ENCODE measurements at regions not wholly inside any gene's neighbourhood (a gene's known extent, or its start where the extent isn't known, plus 50 kb on each side); places are given as distances from the start of the nearest gene placed in this dataset.
"Not testable (repeated sequence)": the region's sequence is repeated elsewhere in the genome, so short reads cannot be mapped to it uniquely, and the experiment has no call there.

DNA sequence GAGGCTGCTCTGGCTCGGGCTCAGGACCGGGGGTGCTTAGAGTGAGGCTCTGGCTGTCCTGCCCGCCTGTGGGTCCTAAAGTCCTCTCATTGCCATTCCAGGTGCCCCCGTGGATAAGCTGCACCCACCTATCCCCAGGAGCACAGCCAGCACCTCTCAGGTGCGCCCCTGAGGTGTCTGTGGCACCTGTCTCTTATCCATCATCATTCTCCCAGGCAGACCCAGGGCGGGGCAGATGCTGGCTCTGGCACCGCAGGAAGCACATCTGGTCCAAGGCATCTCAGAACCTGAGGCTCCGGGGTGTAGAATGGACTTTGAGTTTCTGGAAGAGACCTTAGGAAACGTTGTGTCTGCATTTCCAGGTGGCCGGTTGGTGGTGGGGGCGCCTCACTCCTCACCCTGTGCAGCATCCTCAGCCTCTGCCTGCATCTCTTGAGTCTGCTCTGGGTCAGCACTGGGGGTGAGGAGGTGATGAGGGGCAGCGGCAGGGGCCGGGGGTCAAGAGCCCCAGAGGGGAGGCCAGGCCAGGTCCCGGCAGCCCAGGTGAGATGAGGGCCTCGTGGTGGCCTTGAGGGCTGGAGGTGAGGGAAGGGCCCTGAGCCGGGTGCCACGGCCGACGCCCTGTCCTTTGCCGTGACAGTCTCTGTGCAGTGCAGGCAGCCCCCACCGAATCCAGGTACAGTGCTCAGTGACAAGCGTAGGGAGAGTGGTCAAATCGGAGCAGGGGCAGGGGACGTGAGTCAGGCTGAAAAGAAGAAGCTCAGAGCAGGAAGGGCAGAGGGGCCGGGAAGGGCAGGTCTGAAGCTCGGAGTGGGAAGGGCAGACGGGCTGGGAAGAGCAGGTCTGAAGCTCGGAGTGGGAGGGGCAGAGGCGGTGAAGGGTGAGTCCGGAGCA, 173.5 kb downstream of the NPIPB11 start:
- no peak for DNase-seq

DNA sequence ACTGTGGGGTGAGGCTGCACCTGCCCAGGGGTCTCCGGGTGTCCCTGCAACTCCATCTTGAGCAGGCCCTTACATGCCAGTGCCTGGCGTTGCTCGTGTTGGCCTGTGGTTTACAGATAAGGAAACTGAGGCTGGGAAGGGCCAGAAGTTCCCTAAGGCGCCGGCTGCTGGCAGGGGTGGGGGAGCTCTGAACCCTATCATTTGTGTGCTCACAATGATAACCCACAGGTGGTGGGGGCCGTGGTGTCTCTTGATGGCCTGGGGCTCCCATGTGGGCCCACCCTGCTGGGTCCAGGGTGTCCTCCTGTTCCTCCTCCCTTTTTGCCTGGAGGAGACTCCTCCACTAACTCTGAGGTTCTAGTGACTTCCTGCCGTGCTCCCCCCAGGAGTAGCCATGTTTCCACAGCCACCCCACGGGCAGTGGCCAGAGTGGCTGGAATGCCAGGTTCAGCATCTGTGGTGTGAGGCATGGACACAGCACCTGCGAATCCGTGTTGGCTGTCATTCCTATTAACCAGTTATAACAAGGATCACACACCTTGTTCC, 174.3 kb downstream of the NPIPB11 start:
- not testable (repeated sequence) for DNase-seq

DNA sequence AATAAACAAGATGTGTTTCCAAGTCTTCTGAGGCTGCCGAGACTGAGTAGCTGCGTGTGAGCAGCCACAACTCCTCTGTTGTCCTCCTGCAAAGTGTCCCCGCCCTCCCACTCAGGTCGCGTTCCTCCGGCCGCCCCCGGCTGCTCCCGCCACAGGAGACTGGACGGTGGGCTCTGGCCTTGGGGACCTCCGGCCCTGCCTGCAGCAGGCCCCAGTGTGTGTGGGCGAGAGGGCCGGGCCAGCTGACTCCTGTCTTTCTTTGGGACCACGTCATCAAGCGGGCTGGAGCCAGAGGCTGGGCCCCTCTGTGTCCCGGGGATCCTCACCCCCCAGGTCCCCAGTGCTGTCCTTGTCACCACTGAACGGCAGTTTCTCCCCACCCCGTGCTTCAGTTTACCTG, 175.3 kb downstream of the NPIPB11 start:
- DNase-seq: no peak

DNA sequence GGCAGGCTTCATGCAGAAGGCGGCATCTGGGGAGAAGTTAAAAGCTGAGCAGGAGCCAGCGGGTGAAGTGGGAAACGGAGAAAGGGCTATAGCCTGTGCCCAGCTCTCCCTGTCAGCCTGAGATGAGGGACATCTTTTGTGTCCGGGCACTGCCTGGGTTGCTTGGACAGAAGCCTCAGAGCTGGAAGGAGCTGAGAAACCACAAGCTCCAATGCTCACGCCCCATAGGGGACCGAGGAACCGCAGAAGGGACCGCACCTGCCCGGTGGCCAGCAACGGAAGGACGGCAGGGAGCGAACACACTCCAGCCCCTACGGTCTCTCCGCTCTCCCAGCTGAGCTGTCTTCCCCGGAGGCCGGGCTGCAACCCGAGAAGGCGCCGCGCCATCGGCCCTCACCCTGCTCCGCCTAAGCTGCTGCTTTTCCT, 175.8 kb downstream of the NPIPB11 start:
- no peak for DNase-seq

DNA sequence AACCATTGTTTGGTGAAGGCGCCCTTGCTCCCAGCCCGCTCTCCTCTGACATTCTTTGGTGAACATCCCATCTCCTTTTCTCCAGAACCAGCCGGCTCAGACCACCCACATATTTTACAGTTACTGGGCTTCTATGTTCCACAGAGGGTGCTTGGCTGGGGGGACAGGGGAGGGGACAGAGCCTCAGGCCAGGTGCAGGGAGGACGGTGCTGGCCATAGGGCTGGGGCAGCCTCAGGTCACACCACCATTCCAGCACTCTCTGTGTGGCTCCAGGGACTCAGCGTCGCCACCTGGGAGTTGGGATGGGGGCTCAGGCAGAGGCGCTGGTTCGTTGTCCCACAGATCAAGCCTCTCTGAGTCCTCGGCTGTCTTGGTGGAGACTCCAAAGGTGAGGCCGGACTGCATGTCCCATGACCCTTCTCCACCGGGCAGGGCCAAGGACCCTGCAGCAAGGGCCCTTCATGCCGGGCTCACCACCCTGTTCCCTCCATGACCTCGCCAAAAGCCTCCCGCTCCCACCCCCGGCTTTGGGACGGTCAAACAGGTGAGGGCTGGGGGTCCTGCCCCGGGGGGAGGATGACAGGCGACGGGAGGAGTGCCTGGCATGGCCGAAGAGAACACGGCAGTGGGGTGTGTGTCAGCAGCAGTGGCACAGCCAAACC, 176.4 kb downstream of the NPIPB11 start:
- not testable (repeated sequence) for DNase-seq

DNA sequence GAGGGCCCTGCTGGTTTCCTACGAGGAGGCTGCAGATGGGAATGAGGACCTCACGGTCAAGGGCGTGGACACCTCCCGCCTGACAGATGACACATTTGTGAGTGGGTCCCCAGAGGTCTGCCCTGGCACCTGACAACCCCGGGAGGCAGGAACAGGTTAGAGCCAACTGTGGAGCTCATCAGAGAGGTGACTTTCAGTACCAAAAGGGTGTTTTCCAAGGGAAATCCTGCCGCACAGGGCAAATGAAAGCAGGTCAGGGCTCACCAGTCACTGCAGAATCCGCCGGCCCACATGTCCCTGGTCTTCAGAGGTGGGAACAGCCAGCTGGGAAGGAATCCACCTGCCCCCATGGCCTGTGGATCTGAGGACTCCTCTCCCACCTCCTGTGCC, 176.9 kb downstream of the NPIPB11 start:
- not testable (repeated sequence) for DNase-seq

DNA sequence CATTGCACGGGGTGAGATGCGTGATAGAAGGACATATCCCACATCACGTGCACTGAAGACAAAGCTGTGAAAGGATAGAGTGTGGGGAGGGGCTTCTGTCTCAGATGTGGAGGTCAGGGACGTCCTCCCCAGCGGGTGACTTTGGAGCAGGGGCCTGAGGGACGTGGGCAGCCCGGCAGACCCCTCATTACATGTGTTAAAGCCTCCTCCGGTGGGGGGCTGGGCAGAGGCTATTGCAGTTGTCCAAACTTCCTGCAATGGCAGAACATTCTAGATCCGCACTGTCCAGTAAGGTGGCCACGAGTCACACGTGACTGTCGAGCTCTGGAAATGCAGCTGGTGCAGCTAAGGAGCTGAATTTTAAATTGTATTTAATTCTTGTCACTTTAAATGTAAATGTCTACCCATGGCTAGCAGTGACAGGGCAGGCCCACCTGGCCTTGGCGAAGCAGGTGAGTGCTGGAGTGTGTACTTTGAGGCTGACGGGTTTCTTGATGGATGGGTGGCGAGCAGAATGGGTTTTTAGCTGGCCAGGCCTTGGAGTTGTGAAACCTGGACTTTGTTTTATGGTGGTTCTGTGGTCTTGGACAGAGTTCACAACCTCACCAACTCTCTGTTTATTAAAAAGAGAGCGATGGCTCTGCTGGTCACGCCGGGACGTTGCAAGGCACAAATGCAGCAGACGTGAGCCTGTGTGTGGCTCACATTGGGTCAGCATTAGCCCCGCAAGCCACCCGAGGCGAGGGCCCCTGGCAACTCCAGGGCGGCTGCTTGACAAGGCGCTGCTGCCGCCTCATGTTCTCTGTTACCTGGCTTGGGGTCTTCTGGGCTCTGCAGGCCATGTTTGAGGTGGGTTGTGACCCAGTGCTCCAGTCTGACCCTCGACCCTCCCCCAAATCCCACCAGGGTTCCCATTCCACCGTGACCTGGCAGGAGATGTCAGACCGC, 177.6 kb downstream of the NPIPB11 start:
- not testable (repeated sequence) for DNase-seq

DNA sequence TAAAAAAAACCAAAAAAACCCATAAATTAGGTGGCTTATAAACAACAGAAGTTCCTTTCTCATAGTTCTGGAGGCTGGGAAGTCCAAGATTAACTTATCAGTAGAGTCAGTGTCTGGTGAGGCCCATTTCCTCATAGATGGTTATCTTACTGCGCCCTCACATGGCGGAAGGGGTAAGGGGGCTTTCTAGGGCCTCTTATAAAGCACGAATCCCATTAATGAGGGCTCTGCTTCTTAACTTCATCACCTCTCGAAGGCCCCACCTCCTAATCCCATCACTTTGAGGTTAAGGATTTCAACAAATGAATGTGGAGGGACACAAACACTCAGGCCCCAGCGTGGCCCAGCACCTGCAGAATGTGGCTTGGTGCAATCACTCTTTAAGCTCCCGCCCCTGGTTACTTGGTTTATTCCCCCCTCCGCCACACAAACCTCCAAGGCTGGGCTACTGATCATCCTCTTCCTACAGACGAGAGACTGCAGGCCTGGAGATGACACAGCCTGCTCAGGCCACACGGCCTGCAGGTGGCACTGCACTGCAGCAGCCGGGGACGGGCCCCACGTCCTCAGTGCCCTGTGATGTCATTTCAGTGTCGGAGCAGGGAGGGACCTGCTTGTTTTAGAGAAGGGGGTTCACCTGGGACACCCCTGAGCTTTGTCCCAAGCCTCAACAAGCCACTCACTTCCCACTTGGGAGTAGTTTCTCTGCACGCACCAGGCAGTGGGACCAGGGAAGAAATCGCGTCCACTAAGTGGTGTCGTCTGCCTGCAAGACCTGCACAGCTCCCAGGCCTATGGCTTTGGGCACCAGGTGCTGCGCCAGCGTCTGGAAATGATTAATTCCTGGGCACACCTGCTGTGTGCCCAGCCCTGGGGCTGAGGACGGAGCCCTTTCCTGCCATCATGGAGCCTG, 178.5 kb downstream of the NPIPB11 start:
- peak; percentile 70 for DNase-seq

DNA sequence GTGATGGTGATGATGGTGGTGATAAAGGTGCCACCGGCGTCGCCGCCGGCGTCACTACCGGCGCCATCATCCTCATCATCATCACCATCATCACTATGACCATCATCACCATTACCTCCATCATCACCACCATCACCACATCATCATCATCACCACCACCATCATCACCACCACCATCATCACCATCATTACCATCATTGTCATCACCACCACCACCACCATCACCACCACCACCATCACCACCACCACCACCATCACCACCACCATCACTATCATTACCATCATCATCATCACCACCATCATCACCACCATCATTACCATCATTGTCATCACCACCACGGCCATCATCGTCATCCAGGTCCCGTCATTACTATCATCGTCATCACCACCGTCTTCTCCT, 179.7 kb downstream of the NPIPB11 start:
- DNase-seq: no peak

DNA sequence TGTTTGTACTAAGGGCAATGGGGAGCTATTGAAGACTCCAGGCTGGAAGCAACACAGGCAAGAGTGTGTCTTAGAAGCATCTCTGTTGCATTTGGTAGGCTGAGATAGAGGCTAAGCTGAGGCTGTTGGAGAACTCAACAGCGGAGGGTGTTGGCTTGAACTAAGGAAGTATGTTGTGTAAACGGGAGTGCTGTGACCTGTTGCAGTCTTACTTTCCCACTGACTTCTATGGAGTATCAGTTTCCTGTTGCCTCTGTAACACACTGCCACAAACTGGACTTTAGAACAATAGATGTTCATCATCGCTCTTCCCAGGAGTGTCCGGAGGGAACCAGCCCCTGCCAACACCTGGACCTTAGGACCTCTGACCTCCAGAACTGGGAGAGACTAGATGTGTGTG, 181.8 kb downstream of the NPIPB11 start:
- peak; percentile 15 for DNase-seq

DNA sequence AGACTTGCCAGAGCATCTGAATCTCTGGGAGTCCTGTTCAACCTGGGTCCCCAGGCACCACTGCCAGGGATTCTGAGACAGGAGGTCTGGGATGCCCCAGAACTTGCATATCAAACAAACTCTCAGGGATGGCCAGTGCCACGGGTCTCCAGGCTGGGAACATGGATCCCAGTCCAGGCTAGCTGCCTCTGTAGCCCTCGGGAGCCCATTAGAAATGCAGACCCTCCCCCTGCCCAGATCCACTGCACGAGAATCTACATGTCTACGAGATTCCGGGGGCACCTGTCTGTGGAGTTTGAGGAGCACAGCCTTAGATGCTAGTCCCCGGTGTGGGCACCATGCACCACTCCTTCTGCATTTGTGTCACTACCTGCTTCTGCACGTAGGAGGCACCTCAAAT, 183.9 kb downstream of the NPIPB11 start:
- not testable (repeated sequence) for DNase-seq

DNA sequence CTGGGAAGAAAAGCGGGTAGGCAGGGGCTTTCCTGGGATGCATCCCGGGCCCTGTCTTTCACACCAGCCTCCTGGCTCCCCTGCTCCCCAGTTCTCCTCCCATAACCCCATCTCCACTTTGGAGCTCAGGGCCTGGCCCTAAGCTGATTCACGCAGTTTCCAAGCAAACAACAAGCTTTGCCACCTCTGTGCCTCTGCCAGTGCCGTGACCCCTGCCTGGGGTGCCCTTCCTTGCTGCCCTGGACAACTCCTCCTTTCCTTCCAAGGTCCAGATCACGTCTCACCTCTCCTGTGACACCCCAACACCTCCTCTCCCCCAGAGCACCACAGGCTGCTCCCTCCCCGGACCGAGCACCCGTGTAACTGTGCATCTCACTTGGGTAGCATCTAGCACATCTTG, 184.5 kb downstream of the NPIPB11 start:
- DNase-seq: not testable (repeated sequence)

DNA sequence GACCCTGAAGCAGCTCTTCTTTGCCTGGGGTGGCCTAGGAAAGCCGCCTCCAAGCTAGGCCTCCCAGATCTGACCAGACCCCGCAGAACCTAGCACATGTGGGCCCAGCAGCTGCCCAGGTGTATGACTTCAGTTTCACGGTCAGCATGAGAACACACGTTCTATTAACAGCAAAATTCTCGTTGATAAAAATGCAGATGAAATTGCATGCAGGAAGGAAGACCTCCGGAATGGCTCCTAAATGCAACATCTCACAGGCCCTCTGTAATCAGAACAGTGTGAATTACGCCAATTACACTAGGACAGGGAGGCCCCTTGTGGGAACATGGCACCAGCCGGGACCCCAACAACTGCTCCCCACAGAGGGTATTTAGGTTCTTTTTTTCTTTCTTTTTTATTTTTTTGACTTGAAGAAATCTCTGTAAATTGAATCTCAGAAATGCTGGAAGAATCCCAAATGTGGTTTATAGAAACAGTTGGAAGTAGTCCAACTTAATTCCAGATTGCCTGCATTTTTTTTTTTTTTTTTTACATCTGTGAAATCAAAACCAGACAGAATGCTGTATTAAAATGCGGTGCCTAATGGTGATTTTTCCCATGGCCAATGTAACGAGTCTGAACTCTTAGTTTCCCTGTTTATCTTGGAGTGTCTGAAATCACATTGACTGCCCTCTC, 185.1 kb downstream of the NPIPB11 start:
- DNase-seq: not testable (repeated sequence)

DNA sequence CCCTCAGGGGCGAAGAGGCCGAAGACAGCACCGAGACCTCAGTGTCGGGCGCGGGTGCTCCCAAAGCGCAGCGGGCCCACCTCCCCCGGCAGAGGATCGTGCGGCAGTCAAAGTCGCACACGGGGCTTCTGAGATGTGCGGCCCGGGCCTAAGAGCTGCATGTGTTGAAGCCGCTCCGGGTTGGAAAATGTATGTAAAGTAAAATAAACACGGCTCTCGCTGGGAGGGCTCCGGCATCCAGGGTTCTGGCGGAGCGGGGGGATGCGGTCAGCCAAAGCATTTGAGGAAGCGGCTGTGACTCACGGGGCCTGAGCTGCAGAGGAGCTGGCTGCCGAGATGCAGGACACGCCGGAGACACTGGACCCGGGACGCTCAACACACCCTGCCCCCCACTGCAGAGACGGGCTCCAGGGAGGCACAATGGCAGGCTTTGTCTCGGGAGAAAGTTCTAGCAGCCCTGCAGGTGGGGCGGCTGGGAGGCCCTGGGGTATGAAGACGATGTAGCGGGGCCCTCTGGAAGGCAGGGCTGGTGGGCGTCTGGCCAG, 185.8 kb downstream of the NPIPB11 start:
- not testable (repeated sequence) for DNase-seq

DNA sequence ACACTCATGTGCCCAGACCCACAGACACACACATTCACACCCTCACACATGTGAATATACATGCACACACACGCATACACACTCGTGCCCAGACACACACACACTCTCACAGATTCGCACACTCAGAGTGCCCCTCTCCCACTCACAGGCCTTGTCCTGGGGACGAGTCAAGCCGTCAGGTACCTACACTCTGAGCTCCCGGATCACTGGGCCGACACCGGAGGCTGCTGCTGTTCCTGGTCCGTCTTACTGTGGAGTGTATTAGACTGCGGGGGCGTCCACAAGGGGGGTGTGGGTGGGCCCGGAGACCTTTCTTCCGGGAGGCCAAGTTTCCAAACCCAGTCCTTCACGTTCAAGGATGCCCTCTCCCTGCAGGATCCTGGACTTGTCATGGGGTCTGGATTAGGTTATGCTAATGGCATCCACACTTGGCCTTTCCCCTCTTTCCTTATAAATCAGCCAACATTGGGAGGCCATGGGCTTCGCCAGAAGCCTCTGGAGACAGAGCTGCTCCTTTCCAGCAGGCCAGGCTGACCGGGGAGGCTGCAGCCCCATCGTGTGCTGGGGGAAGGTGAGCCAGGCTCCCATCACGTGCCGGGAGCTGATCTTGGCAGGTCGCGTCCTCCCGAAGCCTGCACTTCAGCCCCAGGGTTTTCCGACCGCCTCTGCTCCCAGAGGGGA, 186.4 kb downstream of the NPIPB11 start:
- DNase-seq: not testable (repeated sequence)

DNA sequence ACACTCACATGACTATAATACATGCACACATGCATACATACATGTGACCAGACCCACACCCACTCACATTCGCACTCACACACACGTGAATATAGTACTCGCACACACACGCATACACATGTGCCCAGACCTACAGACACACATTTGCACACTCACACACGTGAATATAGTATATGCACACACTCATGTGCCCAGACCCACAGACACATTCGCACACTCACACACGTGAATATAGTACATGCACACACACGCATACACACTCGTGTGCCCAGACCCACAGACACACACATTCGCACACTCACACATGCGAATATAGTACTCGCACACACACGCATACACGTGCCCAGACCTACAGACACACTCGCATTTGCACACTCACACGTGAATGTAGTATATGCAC, 186.9 kb downstream of the NPIPB11 start:
- DNase-seq: not testable (repeated sequence)

DNA sequence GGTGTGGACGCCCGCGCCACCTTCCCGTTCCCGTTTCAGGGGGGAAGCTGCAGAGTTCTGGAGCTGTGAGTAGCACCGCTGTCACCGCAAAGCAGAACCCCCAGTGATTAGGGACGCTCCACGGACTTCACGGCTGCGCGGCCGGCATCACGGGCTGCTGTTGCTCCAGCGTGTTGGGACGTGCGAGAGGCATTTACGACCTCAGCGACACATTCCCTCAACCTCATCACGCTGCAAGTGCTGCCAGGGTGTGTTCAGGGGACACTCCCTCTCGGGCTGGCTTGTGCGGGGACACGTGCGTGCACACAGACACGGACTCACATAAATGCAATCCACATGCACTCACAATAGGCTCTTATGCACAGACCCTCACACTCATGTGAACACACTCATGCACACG, 187.9 kb downstream of the NPIPB11 start:
- not testable (repeated sequence) for DNase-seq

DNA sequence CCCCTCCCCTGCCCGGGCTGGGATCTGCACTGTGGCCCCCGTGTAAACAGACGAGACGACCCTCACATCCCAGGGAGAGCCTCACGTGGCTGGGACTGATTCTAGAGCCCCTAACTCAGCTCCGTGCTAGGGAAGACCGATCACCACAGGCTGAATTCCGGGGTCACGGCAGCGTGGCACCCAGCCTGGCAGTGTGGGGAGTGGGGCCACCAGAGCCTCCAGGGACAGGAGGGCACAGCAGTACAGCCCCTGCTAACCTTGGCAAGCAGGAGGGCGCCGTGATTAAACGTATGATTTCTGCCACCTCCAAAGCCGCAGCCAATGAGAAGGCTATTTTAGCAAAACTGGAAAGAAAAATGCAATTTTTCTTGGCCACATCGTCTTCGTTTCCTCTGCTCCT, 188.3 kb downstream of the NPIPB11 start:
- DNase-seq: not testable (repeated sequence)

DNA sequence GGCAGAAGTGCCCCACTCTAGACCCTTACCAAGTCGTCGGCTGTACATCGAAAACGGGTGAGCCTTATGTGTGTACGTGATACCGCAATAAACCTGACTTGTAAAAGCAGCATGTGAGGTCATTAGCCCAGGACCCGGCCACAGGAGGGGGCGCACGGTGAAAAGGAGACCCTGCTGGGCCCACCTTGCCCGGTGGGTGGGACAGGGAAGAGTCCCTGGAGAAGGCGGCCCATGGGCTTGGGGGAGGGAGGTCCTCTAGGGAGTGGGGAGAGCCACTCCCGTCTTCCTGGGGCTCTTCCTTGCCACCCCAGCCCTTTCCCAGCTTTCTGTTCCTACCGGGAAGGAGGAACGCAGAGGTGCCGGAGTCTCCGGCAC, 188.8 kb downstream of the NPIPB11 start:
- not testable (repeated sequence) for DNase-seq
